K562 (cell line): ENCODE measurements at regions not wholly inside any gene's neighbourhood (a gene's known extent, or its start where the extent isn't known, plus 50 kb on each side); places are given as distances from the start of the nearest gene placed in this dataset.

Source experiments
- ATAC-seq: fragments of 200-7000 bp; cut with Tn5 transposase; 3 replicates; pipeline ENCODE4 v1.9.1; 2020; ENCODE audit warnings: moderate library complexity
- BruUV-seq: library from RNA; stranded (reverse); fragments of 400-500 nt; replicated peaks from 2 replicates; lab custom pipeline; 2021; lab: Mats Ljungman, UMichigan
- CTCF ChIA-PET: fragments of 300-600 bp; formaldehyde crosslinking; extraction: SDS; loops from one replicate; lab custom pipeline; 2021; ENCODE audit warnings: low intra/inter-chr PET ratio; lab: Yijun Ruan, JAX
- POLR2A ChIA-PET: fragments of 300-600, 350-650 bp; sonication (Branson Sonifier 250); formaldehyde crosslinking; extraction: SDS; loops from one replicate; lab custom pipeline; 2021; ENCODE audit warnings: antibody characterized with exemption, inconsistent platforms; lab: Yijun Ruan, JAX
- DNase-seq, 4 experiments: peaks; one replicate each; pipeline versions ENCODE4 v3.0.0 to v3.0.0-alpha.2; 2011 to 2018; ENCODE audit warnings: low spot score in 3 of 4, mixed read lengths in 3 of 4; ENCODE audit errors: extremely low read depth in 1 of 4
- FAIRE-seq: peaks from 2 replicates; lab custom pipeline; 2011; peaks lifted over from hg19 to GRCh38; lab: Jason Lieb, UNC
- H2AFZ ChIP-seq: 2 replicates; pipeline ENCODE4 v1.6.0; 2011; ENCODE audit warnings: low read depth, low read length, control low read depth, inconsistent platforms
- H3K27ac ChIP-seq: fragments of 200-600 bp; 3 replicates; pipeline ENCODE4 v1.8.0; 2011; ENCODE audit warnings: low read depth, mild to moderate bottlenecking, control low read depth, inconsistent platforms, low read length, moderate library complexity, mixed read lengths; ENCODE audit errors: extremely low read depth
- H3K27me3 ChIP-seq, 2 experiments: fragments of 300-600 bp in 1 of 2; 2 replicates in 1 of 2; 3 replicates in 1 of 2; pipeline versions ENCODE4 v1.6.0 to v1.8.0; 2011; ENCODE audit warnings: inconsistent platforms in 2 of 2, low read length in 2 of 2, mild to moderate bottlenecking in 1 of 2, mixed read lengths in 1 of 2, moderate library complexity in 1 of 2; ENCODE audit not compliant: control insufficient read depth in 2 of 2, insufficient read depth in 2 of 2
- H3K36me3 ChIP-seq: fragments of 300-600 bp; 3 replicates; pipeline ENCODE4 v1.8.0; 2011; ENCODE audit warnings: mild to moderate bottlenecking, low read length, inconsistent platforms; ENCODE audit not compliant: control insufficient read depth, insufficient read depth
- H3K4me1 ChIP-seq, 2 experiments: fragments of 200-600 bp in 1 of 2; replicated peaks in 1 of 2; 2 replicates in 1 of 2; 3 replicates in 1 of 2; pipeline versions ENCODE4 v1.5.1 to v1.8.0; 2011; ENCODE audit warnings: inconsistent platforms in 2 of 2, low read length in 2 of 2, mild to moderate bottlenecking in 1 of 2, mixed read lengths in 1 of 2, moderate library complexity in 1 of 2; ENCODE audit not compliant: control insufficient read depth in 2 of 2, insufficient read depth in 2 of 2
- H3K4me2 ChIP-seq: 2 replicates; pipeline ENCODE4 v1.6.1; 2011; ENCODE audit warnings: low read length, control low read depth, inconsistent platforms, mixed read lengths; ENCODE audit not compliant: insufficient read depth
- H3K4me3 ChIP-seq: fragments of 200-600 bp; sonication (generic), shearing (Covaris generic); 2 replicates; pipeline ENCODE4 v1.5.1; 2016; ENCODE audit warnings: control low read depth, inconsistent platforms
- H3K79me2 ChIP-seq: fragments of 200-600 bp; 3 replicates; pipeline ENCODE4 v1.8.0; 2011; ENCODE audit warnings: low read length, inconsistent platforms; ENCODE audit not compliant: control insufficient read depth, insufficient read depth
- H3K9ac ChIP-seq, 2 experiments: 2 replicates each; pipeline versions ENCODE4 v1.6.0 to v1.6.1; 2011; ENCODE audit warnings: low read depth in 2 of 2, low read length in 2 of 2, control low read depth in 1 of 2, inconsistent platforms in 1 of 2, mild to moderate bottlenecking in 1 of 2, mixed read lengths in 1 of 2; ENCODE audit not compliant: insufficient read depth in 1 of 2
- H3K9me1 ChIP-seq: one replicate; pipeline ENCODE4 v1.6.0; 2011; ENCODE audit warnings: inconsistent platforms, mild to moderate bottlenecking, low read length, moderate library complexity; ENCODE audit not compliant: control insufficient read depth, insufficient read depth
- H3K9me3 ChIP-seq: replicated peaks from 2 replicates; pipeline ENCODE4 v1.5.1; 2011; ENCODE audit warnings: low read depth, low read length, inconsistent platforms; ENCODE audit not compliant: control insufficient read depth, insufficient read depth
- H4K20me1 ChIP-seq: replicated peaks from 2 replicates; pipeline ENCODE4 v1.6.1; 2011; ENCODE audit warnings: low read length, inconsistent platforms, mixed read lengths; ENCODE audit not compliant: control insufficient read depth, insufficient read depth
- CBX3 ChIP-seq, 2 experiments: IDR thresholded peaks; 1 replicate in 1 of 2; 2 replicates in 1 of 2; pipeline ENCODE4 v1.6.1; 2012; ENCODE audit warnings: inconsistent platforms in 2 of 2, low read length in 2 of 2, borderline replicate concordance in 1 of 2, control low read depth in 1 of 2
- ETS2 ChIP-seq: IDR thresholded peaks from 2 replicates; pipeline ENCODE4 v1.6.1; 2016; ENCODE audit warnings: borderline replicate concordance, missing genetic modification characterization, mild to moderate bottlenecking, moderate library complexity, missing compliant biosample characterization; ENCODE audit not compliant: poor library complexity, severe bottlenecking
- KLF13 ChIP-seq: fragments of 450-650 bp; IDR thresholded peaks from 2 replicates; pipeline ENCODE4 v1.6.1; 2016; ENCODE audit warnings: missing genetic modification characterization, low read depth, mild to moderate bottlenecking, missing compliant biosample characterization, moderate library complexity, borderline replicate concordance
- MEIS2 ChIP-seq: fragments of 450-650 bp; IDR thresholded peaks from 2 replicates; pipeline ENCODE4 v1.6.1; 2014; ENCODE audit warnings: mild to moderate bottlenecking; ENCODE audit not compliant: partially characterized antibody
- SIN3B ChIP-seq: fragments of 450-650 bp; IDR thresholded peaks from 2 replicates; pipeline ENCODE4 v1.6.1; 2017; ENCODE audit warnings: low read depth, mild to moderate bottlenecking, moderate library complexity
- SMC3 ChIP-seq: conservative IDR thresholded peaks from 2 replicates; pipeline ENCODE4 v1.6.1; 2011; ENCODE audit warnings: low read depth, low read length, improper control_type of control experiment; ENCODE audit not compliant: insufficient read depth
- SOX6 ChIP-seq: fragments of 450-650 bp; IDR thresholded peaks from 2 replicates; pipeline ENCODE4 v1.6.1; 2014; ENCODE audit warnings: mild to moderate bottlenecking
- TRIM28 ChIP-seq: fragments of 450-650 bp; IDR thresholded peaks from 2 replicates; pipeline ENCODE4 v1.6.1; 2017
- YY1 ChIP-seq, 3 experiments: IDR thresholded peaks; 2 replicates each; pipeline ENCODE4 v1.6.1; 2011; ENCODE audit warnings: low read length in 2 of 3, mild to moderate bottlenecking in 2 of 3, moderate library complexity in 2 of 3, borderline replicate concordance in 1 of 3, control low read depth in 1 of 3, low read depth in 1 of 3; ENCODE audit not compliant: insufficient read depth in 3 of 3, insufficient replicate concordance in 2 of 3, control insufficient read depth in 1 of 3, insufficient read length in 1 of 3; ENCODE audit errors: extremely low read depth in 1 of 3
- ZC3H4 ChIP-seq: sonication (generic); formaldehyde crosslinking; IDR thresholded peaks from 2 replicates; pipeline ENCODE4 v1.9.0; 2021; ENCODE audit warnings: missing genetic modification reagents, borderline replicate concordance
- WGBS: fragments of 100-300 bp; shearing (Covaris generic); methylation state at CpG from one replicate; pipeline ENCODE4 v1.1.6; 2016; ENCODE audit warnings: low coverage, mixed read lengths; ENCODE audit not compliant: insufficient coverage; ENCODE audit errors: missing lambda C conversion rate; 5-methylcytosine and 5-hydroxymethylcytosine counted together
- in situ Hi-C: fragments of 300-500 bp; cut with MboI; formaldehyde crosslinking; loops from 4 replicates; pipeline ENCODE4 v1.15.0; 2018; ENCODE audit warnings: inconsistent platforms, mixed read lengths
- intact Hi-C: fragments of 100-400 bp; cut with micrococcal nuclease; formaldehyde crosslinking; loops from 2 replicates; pipeline ENCODE4 v1.14.2; 2022
- TF ChIP-seq, protein P1 (sequence below): fragments of 250-450 bp; sonication (Bioruptor Pico); IDR thresholded peaks from 2 replicates; pipeline ENCODE4 v1.8.0; 2021; ENCODE audit warnings: borderline replicate concordance, mild to moderate bottlenecking, moderate library complexity; ENCODE audit not compliant: poor library complexity, severe bottlenecking
- TF ChIP-seq, protein P2 (sequence below): fragments of 250-450 bp; sonication (Bioruptor Pico); IDR thresholded peaks from 2 replicates; pipeline ENCODE4 v1.5.0; 2020; ENCODE audit warnings: mild to moderate bottlenecking

DNA sequence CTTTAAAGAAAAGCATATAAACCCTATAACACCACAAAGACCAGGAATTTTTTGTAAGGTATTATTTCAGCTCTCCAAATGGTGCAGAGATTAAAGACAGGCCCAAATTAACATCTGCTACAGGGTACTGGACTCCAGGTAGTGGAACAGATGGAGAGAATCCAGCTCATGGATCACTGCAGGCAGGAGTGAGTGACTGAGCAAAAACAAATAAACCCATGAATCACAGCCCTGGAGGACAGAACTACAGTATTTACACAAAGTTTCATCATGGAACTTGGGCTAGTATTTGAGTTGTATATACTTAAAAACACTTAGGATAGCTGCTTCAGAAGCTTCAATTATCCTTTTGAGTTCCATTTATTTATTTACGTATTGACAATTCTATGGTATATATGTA lies 132.8 kb upstream of the SPRY2 start (continued):
- TF ChIP-seq SMC3 (no peak), MEIS2 (no peak), TRIM28 (no peak), CBX3 (IDR thresholded peaks at IDR 0.05; ENCODE audit: borderline replicate concordance in 1 of 2, low read length in 2 of 2) (no peak), SIN3B (no peak)
- TF ChIP-seq, protein P1, sequence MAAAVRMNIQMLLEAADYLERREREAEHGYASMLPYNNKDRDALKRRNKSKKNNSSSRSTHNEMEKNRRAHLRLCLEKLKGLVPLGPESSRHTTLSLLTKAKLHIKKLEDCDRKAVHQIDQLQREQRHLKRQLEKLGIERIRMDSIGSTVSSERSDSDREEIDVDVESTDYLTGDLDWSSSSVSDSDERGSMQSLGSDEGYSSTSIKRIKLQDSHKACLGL = no peak

DNA sequence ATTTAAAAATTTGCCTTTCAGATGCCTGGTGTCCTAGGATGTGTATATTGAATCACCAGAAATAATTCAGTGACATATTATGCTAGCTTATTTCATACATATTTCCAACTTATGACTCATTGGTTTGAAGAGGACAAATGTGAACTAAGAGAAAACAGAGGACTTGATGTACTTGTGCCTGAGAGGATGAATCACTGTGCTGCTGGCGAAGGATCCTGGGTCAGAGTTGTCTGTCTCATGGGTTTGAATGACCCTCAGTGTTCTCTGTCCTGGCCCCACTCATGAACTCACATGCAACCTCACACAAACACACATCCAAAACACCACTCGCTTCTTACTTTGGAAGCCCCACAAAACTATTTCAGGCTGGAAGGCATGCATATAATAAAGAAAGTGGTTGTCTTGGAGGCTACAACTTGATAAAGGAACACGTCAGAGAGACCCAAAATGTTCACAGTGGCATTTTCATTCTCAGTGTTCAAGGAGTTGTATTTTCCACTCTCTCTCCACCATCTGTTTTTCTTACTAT lies 129.0 kb upstream of the SPRY2 start:
- Histone ChIP-seq H2AFZ (no peak overlapping the region), H3K27me3 (no peaks in the 10 kb centered on the region), H3K27ac (no peak overlapping the region), H3K36me3 (no peaks in the 10 kb centered on the region), H4K20me1 (no peaks in the 10 kb centered on the region), H3K4me3 (no peak overlapping the region), H3K9ac (no peak overlapping the region), H3K4me1 (no peaks in the 10 kb centered on the region), H3K9me1 (no peaks in the 10 kb centered on the region), H3K4me2 (no peak overlapping the region), H3K9me3 (no peaks in the 10 kb centered on the region), H3K79me2 (no peaks in the 10 kb centered on the region)
- intact Hi-C loops = no loop called here
- no peak for ATAC-seq
- ChIA-PET POLR2A (no interaction called here), CTCF (no interaction called here)
- in situ Hi-C loops = no loop called here
- no TSS peak for BruUV-seq
- 0% methylated on average over 3 of the region's 3 CpGs for WGBS
- DNase-seq = no peak
- TF ChIP-seq, protein P2, sequence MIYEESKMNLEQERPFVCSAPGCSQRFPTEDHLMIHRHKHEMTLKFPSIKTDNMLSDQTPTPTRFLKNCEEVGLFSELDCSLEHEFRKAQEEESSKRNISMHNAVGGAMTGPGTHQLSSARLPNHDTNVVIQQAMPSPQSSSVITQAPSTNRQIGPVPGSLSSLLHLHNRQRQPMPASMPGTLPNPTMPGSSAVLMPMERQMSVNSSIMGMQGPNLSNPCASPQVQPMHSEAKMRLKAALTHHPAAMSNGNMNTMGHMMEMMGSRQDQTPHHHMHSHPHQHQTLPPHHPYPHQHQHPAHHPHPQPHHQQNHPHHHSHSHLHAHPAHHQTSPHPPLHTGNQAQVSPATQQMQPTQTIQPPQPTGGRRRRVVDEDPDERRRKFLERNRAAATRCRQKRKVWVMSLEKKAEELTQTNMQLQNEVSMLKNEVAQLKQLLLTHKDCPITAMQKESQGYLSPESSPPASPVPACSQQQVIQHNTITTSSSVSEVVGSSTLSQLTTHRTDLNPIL = no peak
- TF ChIP-seq ETS2 (no peak), YY1 (IDR thresholded peaks at IDR 0.05; ENCODE audit: borderline replicate concordance in 1 of 3, control insufficient read depth in 1 of 3, extremely low read depth in 1 of 3, insufficient read depth in 3 of 3, insufficient read length in 1 of 3, insufficient replicate concordance in 2 of 3, low read depth in 1 of 3, low read length in 2 of 3) (no peak), SOX6 (no peak), ZC3H4 (CRISPR knock-in tag) (no peak), KLF13 (no peak)
- no peak for FAIRE-seq
